ENCODE measurements at regions not wholly inside any gene's neighbourhood (a gene's known extent, or its start where the extent isn't known, plus 50 kb on each side); places are given as distances from the start of the nearest gene placed in this dataset.
A peak's percentile ranks its signal among the peaks of the same experiment; 100 is the strongest.

GRCh38 chr3:99524559-99524958 lies 113.8 kb upstream of the COL8A1 start:
- Histone ChIP-seq H3K36me3 (no peaks in the 10 kb centered on the region), H3K27ac (no peak overlapping the region), H3K27me3 (no peaks in the 10 kb centered on the region), H3K9me3 (replicated peaks) (no peaks in the 10 kb centered on the region), H3K4me3 (no peak overlapping the region), H3K4me1 (no peaks in the 10 kb centered on the region)
- no peak for DNase-seq

GRCh38 chr3:99523431-99524127 lies 114.8 kb upstream of the COL8A1 start:
- no peak overlapping the region for H3K27ac ChIP-seq
- H3K4me3 ChIP-seq: no peak overlapping the region
- no peaks in the 10 kb centered on the region for H3K4me1 ChIP-seq
- no peaks in the 10 kb centered on the region for H3K27me3 ChIP-seq
- no peaks in the 10 kb centered on the region for H3K36me3 ChIP-seq
- no peaks in the 10 kb centered on the region for H3K9me3 ChIP-seq (replicated peaks)
- no peak for DNase-seq

GRCh38 chr3:99522147-99522546 lies 116.2 kb upstream of the COL8A1 start:
- Histone ChIP-seq H3K36me3 (no peaks in the 10 kb centered on the region), H3K27ac (no peak overlapping the region), H3K4me3 (no peak overlapping the region), H3K27me3 (no peaks in the 10 kb centered on the region), H3K9me3 (replicated peaks) (no peaks in the 10 kb centered on the region), H3K4me1 (no peaks in the 10 kb centered on the region)
- DNase-seq: no peak

GRCh38 chr3:99521551-99521950 lies 116.8 kb upstream of the COL8A1 start:
- no peak for DNase-seq
- no peak overlapping the region for H3K4me3 ChIP-seq

GRCh38 chr3:99520513-99520912 lies 117.9 kb upstream of the COL8A1 start:
- no peaks in the 10 kb centered on the region for H3K36me3 ChIP-seq

More at GRCh38 chr3:99521551-99521950, 116.8 kb upstream of the COL8A1 start:
- H3K9me3 ChIP-seq (replicated peaks): no peaks in the 10 kb centered on the region
- no peaks in the 10 kb centered on the region for H3K27me3 ChIP-seq
- no peak overlapping the region for H3K27ac ChIP-seq
- no peaks in the 10 kb centered on the region for H3K4me1 ChIP-seq
- no peaks in the 10 kb centered on the region for H3K36me3 ChIP-seq

GRCh38 chr3:99516936-99517335 lies 121.5 kb upstream of the COL8A1 start:
- Histone ChIP-seq H3K27me3 (no peaks in the 10 kb centered on the region), H3K9me3 (replicated peaks) (no peaks in the 10 kb centered on the region), H3K36me3 (no peaks in the 10 kb centered on the region), H3K4me3 (no peak overlapping the region), H3K4me1 (no peaks in the 10 kb centered on the region), H3K27ac (no peak overlapping the region)
- DNase-seq: no peak

More at GRCh38 chr3:99520513-99520912, 117.9 kb upstream of the COL8A1 start:
- Histone ChIP-seq H3K9me3 (replicated peaks) (no peaks in the 10 kb centered on the region), H3K4me3 (no peak overlapping the region), H3K27ac (no peak overlapping the region), H3K27me3 (no peaks in the 10 kb centered on the region), H3K4me1 (no peaks in the 10 kb centered on the region)
- DNase-seq: peak in 1 of 2 experiments; percentile 43

GRCh38 chr3:99515891-99516290 lies 122.5 kb upstream of the COL8A1 start:
- Histone ChIP-seq H3K27me3 (no peaks in the 10 kb centered on the region), H3K9me3 (replicated peaks) (no peaks in the 10 kb centered on the region), H3K4me1 (no peaks in the 10 kb centered on the region), H3K4me3 (no peak overlapping the region), H3K27ac (no peak overlapping the region), H3K36me3 (no peaks in the 10 kb centered on the region)
- no peak for DNase-seq

GRCh38 chr3:99509224-99509623 lies 129.2 kb upstream of the COL8A1 start:
- Histone ChIP-seq H3K4me3 (no peak overlapping the region), H3K4me1 (peaks cover under 1% of the 10 kb centered on the region; the same call in 1 of the 2 replicates), H3K27ac (no peak overlapping the region), H3K27me3 (no peaks in the 10 kb centered on the region), H3K9me3 (replicated peaks) (no peaks in the 10 kb centered on the region), H3K36me3 (no peaks in the 10 kb centered on the region)
- no peak for DNase-seq

- Histone ChIP-seq H3K27me3 (no peaks in the 10 kb centered on the region), H3K27ac (no peak overlapping the region), H3K4me3 (no peak overlapping the region), H3K4me1 (peaks cover 6% of the 10 kb centered on the region; the same call in 1 of the 2 replicates), H3K36me3 (no peaks in the 10 kb centered on the region), H3K9me3 (replicated peaks) (no peaks in the 10 kb centered on the region)
- no peak for DNase-seq
Observed at GRCh38 chr3:99508191-99508590, 130.2 kb upstream of the COL8A1 start.

- Histone ChIP-seq H3K27ac (no peak overlapping the region), H3K36me3 (no peaks in the 10 kb centered on the region), H3K9me3 (replicated peaks) (no peaks in the 10 kb centered on the region), H3K27me3 (no peaks in the 10 kb centered on the region), H3K4me1 (peaks cover 6% of the 10 kb centered on the region; the same call in 1 of the 2 replicates), H3K4me3 (no peak overlapping the region)
- no peak for DNase-seq
Observed at GRCh38 chr3:99505646-99506269, 132.6 kb upstream of the COL8A1 start.

GRCh38 chr3:99505200-99505599 lies 133.2 kb upstream of the COL8A1 start:
- Histone ChIP-seq H3K4me3 (no peak overlapping the region), H3K27me3 (no peaks in the 10 kb centered on the region), H3K36me3 (no peaks in the 10 kb centered on the region), H3K9me3 (replicated peaks) (no peaks in the 10 kb centered on the region), H3K4me1 (peaks cover 6% of the 10 kb centered on the region; the same call in 1 of the 2 replicates), H3K27ac (no peak overlapping the region)
- DNase-seq: no peak

- no peak overlapping the region for H3K4me3 ChIP-seq
- no peaks in the 10 kb centered on the region for H3K27me3 ChIP-seq
- no peak overlapping the region for H3K27ac ChIP-seq
- H3K9me3 ChIP-seq (replicated peaks): no peaks in the 10 kb centered on the region
- peak in 1 of 2 experiments; percentile 38 for DNase-seq
- H3K4me1 ChIP-seq: peaks cover 6% of the 10 kb centered on the region; the same call in 1 of the 2 replicates
- no peaks in the 10 kb centered on the region for H3K36me3 ChIP-seq
Observed at GRCh38 chr3:99504258-99504657, 134.1 kb upstream of the COL8A1 start.

GRCh38 chr3:99503350-99503749 lies 135.0 kb upstream of the COL8A1 start:
- H3K4me1 ChIP-seq: peaks cover 6% of the 10 kb centered on the region; the same call in 1 of the 2 replicates
- H3K27ac ChIP-seq: no peak overlapping the region
- H3K27me3 ChIP-seq: no peaks in the 10 kb centered on the region
- H3K4me3 ChIP-seq: no peak overlapping the region
- peak in 1 of 2 experiments; percentile 44 for DNase-seq
- H3K36me3 ChIP-seq: no peaks in the 10 kb centered on the region
- no peaks in the 10 kb centered on the region for H3K9me3 ChIP-seq (replicated peaks)

GRCh38 chr3:99502871-99503270 lies 135.5 kb upstream of the COL8A1 start:
- Histone ChIP-seq H3K27me3 (no peaks in the 10 kb centered on the region), H3K27ac (no peak overlapping the region)

GRCh38 chr3:99500485-99500884 lies 137.9 kb upstream of the COL8A1 start:
- Histone ChIP-seq H3K27ac (no peak overlapping the region), H3K4me1 (peaks cover 6% of the 10 kb centered on the region; the same call in 1 of the 2 replicates), H3K27me3 (no peaks in the 10 kb centered on the region), H3K9me3 (replicated peaks) (no peaks in the 10 kb centered on the region), H3K36me3 (no peaks in the 10 kb centered on the region), H3K4me3 (no peak overlapping the region)
- no peak for DNase-seq

More at GRCh38 chr3:99502871-99503270, 135.5 kb upstream of the COL8A1 start:
- DNase-seq: no peak
- Histone ChIP-seq H3K4me3 (no peak overlapping the region), H3K9me3 (replicated peaks) (no peaks in the 10 kb centered on the region), H3K4me1 (peaks cover 6% of the 10 kb centered on the region; the same call in 1 of the 2 replicates), H3K36me3 (no peaks in the 10 kb centered on the region)

Measured in SJCRH30 (cell line).